ENCODE measurements at regions not wholly inside any gene's neighbourhood (a gene's known extent, or its start where the extent isn't known, plus 50 kb on each side); places are given as distances from the start of the nearest gene placed in this dataset.

GRCh38 chr2:212929971-212930370 is 221.4 kb downstream of the IKZF2 start (continued):
- TF ChIP-seq ZNF462 (CRISPR knock-in tag; IDR thresholded peaks at IDR 0.05) (no peak), CREB1 (CRISPR knock-in tag; IDR thresholded peaks at IDR 0.05; ENCODE audit: low read depth) (no peak), ZNF114 (CRISPR knock-in tag; IDR thresholded peaks at IDR 0.05) (no peak)

GRCh38 chr2:212929116-212929515 is 222.3 kb downstream of the IKZF2 start:
- no peak overlapping the region for H3K4me2 ChIP-seq
- TF ChIP-seq ZNF462 (CRISPR knock-in tag; IDR thresholded peaks at IDR 0.05), result no peak
- no peak for TF ChIP-seq REST (IDR thresholded peaks at IDR 0.05; ENCODE audit: unreplicated experiment)
- TF ChIP-seq POLR2AphosphoS5 (IDR thresholded peaks at IDR 0.05; ENCODE audit: low read depth), result no peak
- no peak for TF ChIP-seq NANOG (IDR thresholded peaks at IDR 0.05; ENCODE audit: borderline replicate concordance)
- no peak for TF ChIP-seq CREB1 (CRISPR knock-in tag; IDR thresholded peaks at IDR 0.05; ENCODE audit: low read depth)

More at GRCh38 chr2:212929116-212929515, 222.3 kb downstream of the IKZF2 start:
- H3F3A ChIP-seq (replicated peaks; ENCODE audit: low read depth), result no peaks in the 10 kb centered on the region
- DNase-seq (ENCODE audit: low spot score) (no peak), ATAC-seq (no peak)
- no peak overlapping the region for H3K27ac ChIP-seq (ENCODE audit: low read depth)
- no peaks in the 10 kb centered on the region for H3K4me1 ChIP-seq (ENCODE audit: insufficient read depth)
- no peaks in the 10 kb centered on the region for H3K27me3 ChIP-seq (ENCODE audit: insufficient read depth)
- no peaks in the 10 kb centered on the region; the same call in 2 of the 3 replicates for H3K4me1 Mint-ChIP-seq
- H2AFZ ChIP-seq, result no peak overlapping the region
- no peak overlapping the region for H3K4me3 Mint-ChIP-seq
- no peaks in the 10 kb centered on the region for H3K36me3 ChIP-seq (ENCODE audit: insufficient read depth)
- 0 out of 2 replicates have a peak, but pooled peaks cover 6% of the 10 kb centered on the region for H3K9me2 ChIP-seq (ENCODE audit: insufficient read depth)
- no peak overlapping the region for H3K4me3 ChIP-seq
- H4K20me1 ChIP-seq (replicated peaks; ENCODE audit: insufficient read depth), result no peaks in the 10 kb centered on the region
- H3K79me2 ChIP-seq (replicated peaks; ENCODE audit: insufficient read depth), result no peaks in the 10 kb centered on the region
- no peaks in the 10 kb centered on the region; the same call in 2 of the 3 replicates for H3K36me3 Mint-ChIP-seq (ENCODE audit: low read depth)
- H3K9me3 Mint-ChIP-seq, result no peaks in the 10 kb centered on the region
- H3K27me3 Mint-ChIP-seq (ENCODE audit: insufficient read depth, low read depth, poor library complexity), result peaks cover 1% of the 10 kb centered on the region
- H3K27ac Mint-ChIP-seq, result no peak overlapping the region

Data from GM23338 (cell line).